A673 (cell line): ENCODE measurements at regions not wholly inside any gene's neighbourhood (a gene's known extent, or its start where the extent isn't known, plus 50 kb on each side); places are given as distances from the start of the nearest gene placed in this dataset.
A peak's percentile ranks its signal among the peaks of the same experiment; 100 is the strongest.

Source experiments
- BruUV-seq: library from RNA; stranded (reverse); fragments of 400-500 nt; replicated peaks from 2 replicates; lab custom pipeline; 2021; lab: Mats Ljungman, UMichigan
- CTCF ChIA-PET: fragments of 300-600 bp; sonication (Branson Sonifier 250); formaldehyde crosslinking; loops from one replicate; lab custom pipeline; 2022; ENCODE audit warnings: antibody characterized with exemption; lab: Charles Lee
- POLR2A ChIA-PET: fragments of 300-600 bp; sonication (Branson Sonifier 250); formaldehyde crosslinking; loops from one replicate; lab custom pipeline; 2022; ENCODE audit warnings: antibody characterized with exemption; ENCODE audit not compliant: low non-redundant PET; lab: Charles Lee
- DNase-seq: peaks from one replicate; pipeline ENCODE4 v3.0.0-alpha.2; 2015; ENCODE audit warnings: low spot score
- H3K27ac ChIP-seq: fragments of 200-600 bp; sonication (generic); 2 replicates; pipeline ENCODE4 v1.5.1; 2016; ENCODE audit warnings: mixed run types, low read depth, mild to moderate bottlenecking, mixed read lengths, antibody characterized with exemption, low read length; ENCODE audit not compliant: poor library complexity, severe bottlenecking
- H3K27me3 ChIP-seq: fragments of 200-600 bp; sonication (generic); replicated peaks from 2 replicates; pipeline ENCODE4 v1.6.1; 2017; ENCODE audit warnings: mixed run types, low read depth, mild to moderate bottlenecking, mixed read lengths, antibody characterized with exemption, low read length; ENCODE audit not compliant: insufficient read depth, poor library complexity
- H3K36me3 ChIP-seq: fragments of 200-600 bp; sonication (generic); 2 replicates; pipeline ENCODE4 v1.6.1; 2016; ENCODE audit warnings: mixed run types, mild to moderate bottlenecking, mixed read lengths, antibody characterized with exemption, low read length; ENCODE audit not compliant: insufficient read depth, poor library complexity, severe bottlenecking
- H3K4me1 ChIP-seq: fragments of 200-600 bp; sonication (generic); 2 replicates; pipeline ENCODE4 v1.6.1; 2017; ENCODE audit warnings: mixed run types, mild to moderate bottlenecking, mixed read lengths, antibody characterized with exemption, low read length; ENCODE audit not compliant: insufficient read depth, poor library complexity, severe bottlenecking
- H3K4me3 ChIP-seq: fragments of 200-600 bp; sonication (generic); 2 replicates; pipeline ENCODE4 v1.5.1; 2016; ENCODE audit warnings: low read depth, mixed run types, mild to moderate bottlenecking, mixed read lengths, low read length; ENCODE audit not compliant: poor library complexity, severe bottlenecking
- H3K9me3 ChIP-seq: fragments of 200-600 bp; sonication (generic); 2 replicates; pipeline ENCODE4 v1.6.1; 2016; ENCODE audit warnings: mixed run types, low read depth, mild to moderate bottlenecking, mixed read lengths, antibody characterized with exemption, low read length; ENCODE audit not compliant: poor library complexity, severe bottlenecking
- CTCF ChIP-seq: fragments of 300-800, 200-600 bp; sonication (generic); conservative IDR thresholded peaks from 2 replicates; pipeline ENCODE4 v1.5.1; 2017; ENCODE audit warnings: low read depth, mild to moderate bottlenecking, antibody characterized with exemption, low read length, moderate library complexity, mixed read lengths
- EZH2 ChIP-seq: fragments of 200-600 bp; sonication (generic); IDR thresholded peaks from 2 replicates; pipeline ENCODE4 v1.6.1; 2017; ENCODE audit warnings: borderline replicate concordance, low read depth, mild to moderate bottlenecking, mixed read lengths, antibody characterized with exemption, low read length; ENCODE audit not compliant: poor library complexity, severe bottlenecking
- intact Hi-C: fragments of 100-400 bp; cut with micrococcal nuclease; formaldehyde crosslinking; loops from one replicate; pipeline ENCODE4 v1.10.0; 2022; ENCODE audit not compliant: unreplicated experiment

DNA sequence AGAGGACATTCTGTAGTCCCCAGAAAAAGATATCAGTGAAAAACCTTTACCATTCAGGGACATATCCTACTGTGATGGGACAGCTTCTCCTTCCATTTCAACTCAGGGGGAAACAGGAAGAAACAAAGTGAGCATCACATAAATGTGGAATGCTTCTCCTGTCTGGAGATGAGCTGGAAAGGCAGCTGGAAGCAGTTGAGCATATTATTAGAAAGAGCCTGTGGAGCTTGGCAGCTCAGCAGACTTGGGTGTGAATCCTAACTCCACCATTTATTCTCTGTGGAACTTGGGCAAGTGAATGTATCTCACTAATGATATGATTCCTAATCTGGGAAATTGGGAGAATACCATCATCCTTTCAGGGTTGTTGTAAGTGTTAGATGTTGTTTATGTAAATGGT, 232.1 kb upstream of the F9 start:
- H3K9me3 ChIP-seq = no peaks in the 10 kb centered on the region
- H3K4me3 ChIP-seq = no peak overlapping the region
- H3K36me3 ChIP-seq = no peaks in the 10 kb centered on the region
- TF ChIP-seq EZH2 (no peak), CTCF (no peak)
- H3K27ac ChIP-seq = no peak overlapping the region
- no peaks in the 10 kb centered on the region for H3K27me3 ChIP-seq
- peaks cover 3% of the 10 kb centered on the region for H3K4me1 ChIP-seq
- ChIA-PET CTCF (no interaction called here), POLR2A (interaction anchor here (0.6 kb wide), 1 partner anchor 532 kb away, joined by 3 read pairs; no protein-coding TSS in a partner anchor)
- DNase-seq = peak; percentile 1
- intact Hi-C loops = loop anchor here (5.0 kb wide), 1 partner anchor 46 kb away; no protein-coding TSS in a partner anchor
- BruUV-seq = no TSS peak

DNA sequence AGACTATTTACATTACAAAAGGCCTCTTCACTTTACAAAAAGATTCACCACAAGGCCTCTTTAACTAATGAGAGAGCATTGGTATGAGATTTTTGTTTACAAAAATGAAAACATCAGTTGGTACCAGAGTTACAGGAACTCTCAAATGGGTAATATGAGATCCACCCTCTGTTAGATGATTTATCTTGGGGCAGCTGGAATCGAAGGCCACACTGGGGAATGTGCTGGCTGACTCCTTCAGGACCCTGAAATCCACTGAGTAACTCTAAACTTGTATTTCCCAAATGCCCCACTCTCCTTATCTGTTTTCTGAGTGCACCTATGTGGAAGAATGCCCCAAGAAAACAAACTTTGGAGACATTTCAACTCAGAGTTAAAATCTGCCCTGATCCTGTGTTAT, 232.9 kb upstream of the F9 start:
- H3K27me3 ChIP-seq = no peaks in the 10 kb centered on the region
- ChIA-PET POLR2A (no interaction called here), CTCF (no interaction called here)
- no peaks in the 10 kb centered on the region for H3K36me3 ChIP-seq
- H3K9me3 ChIP-seq = no peaks in the 10 kb centered on the region
- intact Hi-C loops = loop anchor here (5.0 kb wide), 1 partner anchor 45 kb away; no protein-coding TSS in a partner anchor
- no TSS peak for BruUV-seq
- no peak for DNase-seq
- no peak overlapping the region for H3K4me3 ChIP-seq
- no peak for TF ChIP-seq EZH2
- no peak for TF ChIP-seq CTCF
- peaks cover 3% of the 10 kb centered on the region for H3K4me1 ChIP-seq
- H3K27ac ChIP-seq = no peak overlapping the region

- intact Hi-C loops = no loop called here
- no TSS peak for BruUV-seq
- H3K9me3 ChIP-seq = no peaks in the 10 kb centered on the region
- POLR2A ChIA-PET = no interaction called here
- no peaks in the 10 kb centered on the region for H3K27me3 ChIP-seq
- DNase-seq = no peak
- H3K36me3 ChIP-seq = no peaks in the 10 kb centered on the region
- no peaks in the 10 kb centered on the region for H3K4me1 ChIP-seq
- H3K4me3 ChIP-seq = no peak overlapping the region
- no peak for TF ChIP-seq CTCF
- no peak for TF ChIP-seq EZH2
- CTCF ChIA-PET = no interaction called here
- no peak overlapping the region for H3K27ac ChIP-seq
These were observed 236.5 kb upstream of the F9 start for GRCh38 chrX:139293991-139294390.
